ENCODE measurements at regions not wholly inside any gene's neighbourhood (a gene's known extent, or its start where the extent isn't known, plus 50 kb on each side); places are given as distances from the start of the nearest gene placed in this dataset.

GRCh38 chr7:18163091-18163490 lies 135.4 kb upstream of the PRPS1L1 start:
- no peak overlapping the region for H3K4me3 ChIP-seq (ENCODE audit: low read depth, low read length)
- DNase-seq (ENCODE audit: low read depth) = no peak
- no peak for TF ChIP-seq CTCF (IDR thresholded peaks at IDR 0.05; ENCODE audit: insufficient read depth, low read depth, low read length, missing control alignments)

GRCh38 chr7:18165166-18165565 lies 137.5 kb upstream of the PRPS1L1 start:
- DNase-seq (ENCODE audit: low read depth) = no peak
- H3K4me3 ChIP-seq (ENCODE audit: low read depth, low read length) = no peak overlapping the region
- TF ChIP-seq CTCF (IDR thresholded peaks at IDR 0.05; ENCODE audit: insufficient read depth, low read depth, low read length, missing control alignments) = no peak

- TF ChIP-seq CTCF (IDR thresholded peaks at IDR 0.05; ENCODE audit: insufficient read depth, low read depth, low read length, missing control alignments) = no peak
- DNase-seq (ENCODE audit: low read depth) = no peak
Observed at GRCh38 chr7:18166002-18166401, 138.4 kb upstream of the PRPS1L1 start.

GRCh38 chr7:18167815-18168214 lies 140.2 kb upstream of the PRPS1L1 start:
- no peak overlapping the region for H3K4me3 ChIP-seq (ENCODE audit: low read depth, low read length)
- no peak for TF ChIP-seq CTCF (IDR thresholded peaks at IDR 0.05; ENCODE audit: insufficient read depth, low read depth, low read length, missing control alignments)
- DNase-seq (ENCODE audit: low read depth) = no peak

More at GRCh38 chr7:18166002-18166401, 138.4 kb upstream of the PRPS1L1 start:
- H3K4me3 ChIP-seq (ENCODE audit: low read depth, low read length) = no peak overlapping the region

GRCh38 chr7:18174996-18175395 lies 147.3 kb upstream of the PRPS1L1 start:
- TF ChIP-seq CTCF (IDR thresholded peaks at IDR 0.05; ENCODE audit: insufficient read depth, low read depth, low read length, missing control alignments) = no peak
- DNase-seq (ENCODE audit: low read depth) = peak; percentile 61
- no peak overlapping the region for H3K4me3 ChIP-seq (ENCODE audit: low read depth, low read length)

GRCh38 chr7:18175801-18176450 lies 148.3 kb upstream of the PRPS1L1 start:
- no peak for DNase-seq (ENCODE audit: low read depth)
- TF ChIP-seq CTCF (IDR thresholded peaks at IDR 0.05; ENCODE audit: insufficient read depth, low read depth, low read length, missing control alignments) = no peak
- no peak overlapping the region for H3K4me3 ChIP-seq (ENCODE audit: low read depth, low read length)
